Fibroblast of the conjunctiva (primary cell): ENCODE measurements at regions not wholly inside any gene's neighbourhood (a gene's known extent, or its start where the extent isn't known, plus 50 kb on each side); places are given as distances from the start of the nearest gene placed in this dataset.
"Not testable (repeated sequence)": the region's sequence is repeated elsewhere in the genome, so short reads cannot be mapped to it uniquely, and the experiment has no call there.

Experiments
- DNase-seq: peaks from one replicate; pipeline ENCODE4 v3.0.0-alpha.2; 2010; ENCODE audit warnings: low read depth

GRCh38 chr5:174916227-174916626 lies 191.8 kb downstream of the MSX2 start:
- DNase-seq, result no peak

- DNase-seq, result no peak
Observed at GRCh38 chr5:174911118-174911517, 186.7 kb downstream of the MSX2 start.

GRCh38 chr5:174910245-174910737 lies 185.9 kb downstream of the MSX2 start:
- peak; percentile 33 for DNase-seq

- DNase-seq, result no peak
Observed at GRCh38 chr5:174903172-174903732, 178.9 kb downstream of the MSX2 start.

- no peak for DNase-seq
Observed at GRCh38 chr5:174901336-174901735, 177.0 kb downstream of the MSX2 start.

GRCh38 chr5:174900240-174900865 lies 176.0 kb downstream of the MSX2 start:
- DNase-seq, result no peak

- DNase-seq, result no peak
Observed at GRCh38 chr5:174897281-174897950, 173.0 kb downstream of the MSX2 start.

- no peak for DNase-seq
Observed at GRCh38 chr5:174895360-174895759, 171.0 kb downstream of the MSX2 start.

GRCh38 chr5:174892742-174893141 lies 168.4 kb downstream of the MSX2 start:
- no peak for DNase-seq

GRCh38 chr5:174880412-174881200 lies 156.2 kb downstream of the MSX2 start:
- not testable (repeated sequence) for DNase-seq

GRCh38 chr5:174877987-174878386 lies 153.6 kb downstream of the MSX2 start:
- DNase-seq, result no peak

- DNase-seq, result peak; percentile 1
Observed at GRCh38 chr5:174872271-174872670, 147.9 kb downstream of the MSX2 start.

GRCh38 chr5:174852143-174852542 lies 127.8 kb downstream of the MSX2 start:
- DNase-seq, result no peak

- DNase-seq, result no peak
Observed at GRCh38 chr5:174850565-174851169, 126.3 kb downstream of the MSX2 start.

GRCh38 chr5:174849426-174849825 lies 125.0 kb downstream of the MSX2 start:
- no peak for DNase-seq

GRCh38 chr5:174844971-174845370 lies 120.6 kb downstream of the MSX2 start:
- peak; percentile 43 for DNase-seq

- peak; percentile 28 for DNase-seq
Observed at GRCh38 chr5:174843263-174844250, 119.2 kb downstream of the MSX2 start.

GRCh38 chr5:174840435-174840834 lies 116.1 kb downstream of the MSX2 start:
- DNase-seq, result no peak

GRCh38 chr5:174839196-174839595 lies 114.8 kb downstream of the MSX2 start:
- DNase-seq, result no peak

GRCh38 chr5:174837919-174838902 lies 113.8 kb downstream of the MSX2 start:
- peak; percentile 91 for DNase-seq
